Naive thymus-derived CD8-positive, alpha-beta T cell (primary cell): ENCODE measurements at regions not wholly inside any gene's neighbourhood (a gene's known extent, or its start where the extent isn't known, plus 50 kb on each side); places are given as distances from the start of the nearest gene placed in this dataset. TPM values are rescaled to one million over a fixed set of nuclear protein-coding genes. Genes with fewer than 3 reads are reported as not detected.

Source experiments
- ATAC-seq, 2 donors: fragments of 150-1000 bp; cut with Tn5 transposase in 1 of 2; sonication (Bioruptor Pico), chemical (Tn5 transposase) in 1 of 2; 1 replicate in 1 of 2; 2 replicates in 1 of 2; pipeline ENCODE4 v1.10.0; 2021; ENCODE audit warnings: mild to moderate bottlenecking in 2 of 2, moderate library complexity in 2 of 2
- POLR2A ChIA-PET: fragments of 350-600 bp; sonication (Branson Sonifier 250); formaldehyde crosslinking; loops from one replicate; lab custom pipeline; 2021; ENCODE audit warnings: antibody characterized with exemption; lab: Charles Lee
- DNase-seq, 10 donors: peaks; one replicate each; pipeline versions ENCODE4 v3.0.0 to v3.0.0-alpha.2; 2020 to 2022
- H3K27ac Mint-ChIP-seq, 10 donors: one replicate each; pipeline ENCODE4 v1.8.0; 2020 to 2022; ENCODE audit warnings: mild to moderate bottlenecking in 10 of 10, mixed read lengths in 10 of 10, moderate library complexity in 4 of 10, inconsistent platforms in 1 of 10
- H3K27me3 Mint-ChIP-seq, 5 donors: one replicate each; pipeline ENCODE4 v1.8.0; 2021 to 2022; ENCODE audit warnings: mixed read lengths in 5 of 5
- H3K36me3 Mint-ChIP-seq, 3 donors: one replicate each; pipeline ENCODE4 v1.8.0; 2020 to 2022; ENCODE audit warnings: mixed read lengths in 3 of 3, mild to moderate bottlenecking in 2 of 3, inconsistent platforms in 1 of 3
- H3K4me1 Mint-ChIP-seq, 4 donors: one replicate each; pipeline ENCODE4 v1.8.0; 2021 to 2022; ENCODE audit warnings: mixed read lengths in 4 of 4
- H3K4me3 Mint-ChIP-seq, 10 donors: one replicate each; pipeline ENCODE4 v1.8.0; 2020 to 2022; ENCODE audit warnings: mild to moderate bottlenecking in 10 of 10, mixed read lengths in 10 of 10, moderate library complexity in 6 of 10, inconsistent platforms in 1 of 10
- H3K9me3 Mint-ChIP-seq, 9 donors: one replicate each; pipeline ENCODE4 v1.8.0; 2020 to 2022; ENCODE audit warnings: mixed read lengths in 9 of 9, mild to moderate bottlenecking in 3 of 9, inconsistent platforms in 1 of 9, moderate library complexity in 1 of 9
- microRNA-seq: library from miRNA; unstranded; fragments of <30 nt; microRNA quantifications from one replicate; pipeline ENCODE4 v1.2.0, GENCODE V29; 2022; ENCODE audit warnings: borderline microRNAs expressed

DNA sequence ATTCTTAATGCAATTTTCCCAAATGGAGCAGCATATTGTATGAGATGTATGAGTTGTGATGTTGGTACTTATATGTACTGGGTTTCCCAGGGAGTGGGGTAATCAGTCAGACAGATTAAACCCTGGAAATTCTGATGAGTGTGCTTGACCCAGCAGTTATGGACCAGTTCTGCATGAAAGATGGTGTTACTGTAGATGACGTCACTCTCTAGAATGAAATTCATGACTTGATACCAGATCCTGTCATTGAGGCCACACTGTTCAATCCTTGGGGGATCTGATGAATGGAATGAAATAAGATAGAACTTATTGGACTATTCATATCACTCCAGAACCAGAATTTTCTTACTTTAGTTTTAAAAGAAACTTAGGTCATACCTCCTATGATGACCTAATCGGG, 534.3 kb downstream of the PLXDC2 start:
- Mint-ChIP-seq H3K9me3 (peaks cover 0 to 14% (median 4%) of the 10 kb centered on the region in 9 donors), H3K4me1 (no peaks in the 10 kb centered on the region), H3K27ac (no peak overlapping the region), H3K36me3 (peaks cover 0 to 4% (median 0%) of the 10 kb centered on the region in 3 donors), H3K4me3 (no peak overlapping the region), H3K27me3 (no peaks in the 10 kb centered on the region)
- POLR2A ChIA-PET: no interaction called here
- no peak for ATAC-seq
- no peak for DNase-seq

DNA sequence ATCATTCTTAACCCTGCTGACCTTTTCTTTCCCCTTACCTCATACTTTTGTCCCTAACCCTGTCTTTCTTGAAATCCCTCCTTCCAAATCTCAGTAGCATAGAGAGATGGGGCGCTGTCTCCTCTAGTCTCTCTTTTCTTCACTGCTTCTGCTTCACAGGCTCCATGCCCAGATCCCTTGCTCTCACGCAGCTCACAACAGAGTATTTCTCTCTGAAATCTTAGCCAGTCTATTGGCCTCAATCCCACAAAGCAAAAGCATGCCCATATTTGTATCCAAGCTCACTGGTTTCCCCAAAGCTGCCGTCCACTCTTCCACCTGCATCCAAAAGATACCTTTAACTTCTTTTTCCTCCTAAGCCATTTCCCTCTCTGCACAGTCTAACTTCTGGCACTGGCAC, 526.8 kb downstream of the PLXDC2 start:
- H3K4me1 Mint-ChIP-seq: no peaks in the 10 kb centered on the region
- POLR2A ChIA-PET: no interaction called here
- H3K4me3 Mint-ChIP-seq: no peak overlapping the region
- H3K36me3 Mint-ChIP-seq: peaks cover 0 to 15% (median 0%) of the 10 kb centered on the region in 3 donors
- ATAC-seq: no peak
- no peak for DNase-seq
- peaks cover 0 to 33% (median 12%) of the 10 kb centered on the region in 9 donors for H3K9me3 Mint-ChIP-seq
- no peak overlapping the region for H3K27ac Mint-ChIP-seq
- H3K27me3 Mint-ChIP-seq: peaks cover 0 to 2% (median 0%) of the 10 kb centered on the region in 5 donors

Small RNA genes in the stretch of these regions (microRNA-seq; reads per million reads assigned to microRNA genes)
- gene MIR4675: not detected
